MM.1S (cell line): ENCODE measurements at regions not wholly inside any gene's neighbourhood (a gene's known extent, or its start where the extent isn't known, plus 50 kb on each side); places are given as distances from the start of the nearest gene placed in this dataset.

Experiments
- EZH2phosphoT487 ChIP-seq: fragments of 300-600 bp; sonication (generic); IDR thresholded peaks from 2 replicates; pipeline ENCODE4 v1.6.1; 2018; ENCODE audit warnings: antibody characterized with exemption, low read length
- TF ChIP-seq, protein P1 (sequence below): fragments of 300-600 bp; sonication (generic); IDR thresholded peaks from 2 replicates; pipeline ENCODE4 v1.5.1; 2016; ENCODE audit warnings: antibody characterized with exemption, low read length, mixed read lengths

GRCh38 chr1:5796028-5796427 is 196.2 kb downstream of the NPHP4 start:
- TF ChIP-seq, protein P1, sequence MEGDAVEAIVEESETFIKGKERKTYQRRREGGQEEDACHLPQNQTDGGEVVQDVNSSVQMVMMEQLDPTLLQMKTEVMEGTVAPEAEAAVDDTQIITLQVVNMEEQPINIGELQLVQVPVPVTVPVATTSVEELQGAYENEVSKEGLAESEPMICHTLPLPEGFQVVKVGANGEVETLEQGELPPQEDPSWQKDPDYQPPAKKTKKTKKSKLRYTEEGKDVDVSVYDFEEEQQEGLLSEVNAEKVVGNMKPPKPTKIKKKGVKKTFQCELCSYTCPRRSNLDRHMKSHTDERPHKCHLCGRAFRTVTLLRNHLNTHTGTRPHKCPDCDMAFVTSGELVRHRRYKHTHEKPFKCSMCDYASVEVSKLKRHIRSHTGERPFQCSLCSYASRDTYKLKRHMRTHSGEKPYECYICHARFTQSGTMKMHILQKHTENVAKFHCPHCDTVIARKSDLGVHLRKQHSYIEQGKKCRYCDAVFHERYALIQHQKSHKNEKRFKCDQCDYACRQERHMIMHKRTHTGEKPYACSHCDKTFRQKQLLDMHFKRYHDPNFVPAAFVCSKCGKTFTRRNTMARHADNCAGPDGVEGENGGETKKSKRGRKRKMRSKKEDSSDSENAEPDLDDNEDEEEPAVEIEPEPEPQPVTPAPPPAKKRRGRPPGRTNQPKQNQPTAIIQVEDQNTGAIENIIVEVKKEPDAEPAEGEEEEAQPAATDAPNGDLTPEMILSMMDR, result no peak
- no peak for TF ChIP-seq EZH2phosphoT487
